Esophagus muscularis mucosa (tissue), 4 donors: ENCODE measurements at regions not wholly inside any gene's neighbourhood (a gene's known extent, or its start where the extent isn't known, plus 50 kb on each side); places are given as distances from the start of the nearest gene placed in this dataset.

Experiments
- CTCF ChIP-seq, 3 experiments: fragments of 200-600 bp in 2 of 3; fragments of 450-650 bp in 1 of 3; sonication (generic) in 2 of 3; IDR thresholded peaks; one replicate each; pipeline ENCODE4 v1.5.1; 2017 to 2019; ENCODE audit warnings: antibody characterized with exemption in 3 of 3, mild to moderate bottlenecking in 2 of 3, moderate library complexity in 1 of 3
- EP300 ChIP-seq: sonication (generic); formaldehyde crosslinking; IDR thresholded peaks from one replicate; pipeline ENCODE4 v1.6.1; 2017; ENCODE audit warnings: antibody characterized with exemption
- POLR2A ChIP-seq: fragments of 450-650 bp; IDR thresholded peaks from one replicate; pipeline ENCODE4 v1.6.1; 2017; ENCODE audit warnings: antibody characterized with exemption, moderate library complexity, mild to moderate bottlenecking, low read depth
- POLR2AphosphoS5 ChIP-seq, 2 donors: sonication (generic); formaldehyde crosslinking; IDR thresholded peaks; one replicate each; pipeline ENCODE4 v1.6.1; 2017; ENCODE audit warnings: antibody characterized with exemption in 2 of 2

DNA sequence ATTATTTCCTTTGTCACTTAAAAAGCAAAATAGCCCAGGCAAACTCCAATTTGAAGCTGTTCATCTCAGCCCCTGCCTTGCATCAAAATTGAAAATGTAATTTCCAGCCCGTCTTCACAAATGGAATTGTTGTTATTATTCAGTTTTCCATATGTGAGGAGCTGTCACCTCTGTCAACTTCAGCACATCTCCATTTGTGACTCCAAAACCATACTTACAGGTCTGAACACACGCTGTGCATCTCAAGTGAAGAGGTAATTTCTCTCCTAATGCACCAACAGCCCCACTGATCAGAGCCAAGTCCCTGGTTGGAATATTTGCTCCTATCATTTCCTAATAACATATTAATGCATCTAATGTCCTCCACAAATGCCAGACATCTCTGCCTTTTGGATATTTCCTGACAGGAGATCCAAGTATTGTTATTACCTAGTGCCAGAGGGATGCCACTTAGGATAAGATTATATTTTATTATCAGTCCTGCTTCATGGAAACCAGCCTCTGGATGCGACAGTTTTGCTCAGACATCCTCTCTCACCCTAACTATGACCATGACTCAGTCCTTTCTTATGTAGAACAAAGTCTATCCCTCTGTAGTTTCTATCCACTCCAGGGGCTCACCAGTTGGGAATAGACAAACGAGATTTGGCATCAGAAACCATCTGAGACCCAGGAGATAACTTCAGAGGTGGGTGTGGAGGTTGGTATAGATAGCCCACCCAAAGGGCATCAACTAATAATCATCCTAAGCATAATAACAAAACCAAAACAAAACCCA is 379.8 kb downstream of the VPS13C start:
- no peak for TF ChIP-seq CTCF (IDR thresholded peaks at IDR 0.05)
- TF ChIP-seq EP300, result no peak
- TF ChIP-seq POLR2AphosphoS5 (IDR thresholded peaks at IDR 0.05), result no peak
- TF ChIP-seq POLR2A, result no peak
